DOHH2 (cell line): ENCODE measurements at regions not wholly inside any gene's neighbourhood (a gene's known extent, or its start where the extent isn't known, plus 50 kb on each side); places are given as distances from the start of the nearest gene placed in this dataset.

Experiments
- CTCF ChIP-seq: fragments of 200-600 bp; sonication (generic); IDR thresholded peaks from one replicate; pipeline ENCODE4 v1.5.1; 2014; ENCODE audit warnings: antibody characterized with exemption, mild to moderate bottlenecking, low read depth, low read length; ENCODE audit not compliant: poor library complexity, severe bottlenecking
- EZH2phosphoT487 ChIP-seq: fragments of 200-600 bp; sonication (generic); IDR thresholded peaks from 2 replicates; pipeline ENCODE4 v1.6.1; 2017; ENCODE audit warnings: borderline replicate concordance, mild to moderate bottlenecking, antibody characterized with exemption, low read length, moderate library complexity, mixed read lengths

GRCh38 chr2:195500879-195501278 is 156.1 kb upstream of the SLC39A10 start:
- TF ChIP-seq CTCF (no peak), EZH2phosphoT487 (no peak)
